Ishikawa (cell line): ENCODE measurements at regions not wholly inside any gene's neighbourhood (a gene's known extent, or its start where the extent isn't known, plus 50 kb on each side); places are given as distances from the start of the nearest gene placed in this dataset.

Source experiments
- CEBPB ChIP-seq: IDR thresholded peaks from 2 replicates; pipeline ENCODE4 v1.6.1; 2012
- CREB1 ChIP-seq: IDR thresholded peaks from 2 replicates; pipeline ENCODE4 v1.6.1; 2012; ENCODE audit warnings: low read depth
- EGR1 ChIP-seq: IDR thresholded peaks from 2 replicates; pipeline ENCODE4 v1.6.1; 2012
- EP300 ChIP-seq: IDR thresholded peaks from 2 replicates; pipeline ENCODE4 v1.6.1; 2012; ENCODE audit warnings: borderline replicate concordance
- FOXM1 ChIP-seq: IDR thresholded peaks from 2 replicates; pipeline ENCODE4 v1.6.1; 2012; ENCODE audit warnings: low read depth, borderline replicate concordance
- NFIC ChIP-seq: IDR thresholded peaks from 2 replicates; pipeline ENCODE4 v1.6.1; 2012
- RAD21 ChIP-seq: IDR thresholded peaks from 2 replicates; pipeline ENCODE4 v1.6.1; 2012; ENCODE audit warnings: low read depth
- REST ChIP-seq: IDR thresholded peaks from 2 replicates; pipeline ENCODE4 v1.6.1; 2012; ENCODE audit warnings: low read depth, mild to moderate bottlenecking
- TAF1 ChIP-seq: IDR thresholded peaks from 2 replicates; pipeline ENCODE4 v1.6.1; 2012; ENCODE audit warnings: low read depth, mild to moderate bottlenecking
- TEAD4 ChIP-seq: IDR thresholded peaks from 2 replicates; pipeline ENCODE4 v1.6.1; 2012
- YY1 ChIP-seq: IDR thresholded peaks from 2 replicates; pipeline ENCODE4 v1.6.1; 2012; ENCODE audit warnings: low read depth
- ZBTB7A ChIP-seq: IDR thresholded peaks from 2 replicates; pipeline ENCODE4 v1.6.1; 2012; ENCODE audit warnings: low read depth
- TF ChIP-seq, protein P1 (sequence below): IDR thresholded peaks from 2 replicates; pipeline ENCODE4 v1.6.1; 2012
- TF ChIP-seq, protein P2 (sequence below): IDR thresholded peaks from 2 replicates; pipeline ENCODE4 v1.6.1; 2012

DNA sequence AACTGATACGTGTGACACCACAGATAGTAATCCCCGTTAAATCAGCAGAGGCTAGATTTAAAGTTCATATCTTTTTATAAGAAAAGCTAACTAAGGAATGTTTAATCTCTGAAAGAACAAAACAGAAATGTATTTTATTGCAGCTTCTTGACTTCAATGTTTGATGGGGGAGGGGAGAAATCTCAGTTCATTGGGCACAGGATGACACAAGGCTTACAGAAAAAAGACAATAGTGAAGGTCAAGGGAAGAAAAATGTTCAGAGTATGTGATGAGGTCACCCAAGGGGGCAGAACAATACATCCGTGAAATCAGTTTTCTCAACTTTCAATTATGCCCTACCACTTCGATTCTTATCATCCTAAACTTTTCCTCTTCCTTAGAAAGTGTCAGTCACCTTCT, 102.9 kb downstream of the ELAPOR2 start:
- TF ChIP-seq REST (no peak), TAF1 (no peak), EGR1 (no peak), EP300 (no peak), CREB1 (no peak), YY1 (no peak), FOXM1 (no peak), NFIC (no peak), CEBPB (no peak), RAD21 (no peak), ZBTB7A (no peak), TEAD4 (no peak)
- TF ChIP-seq, protein P1, sequence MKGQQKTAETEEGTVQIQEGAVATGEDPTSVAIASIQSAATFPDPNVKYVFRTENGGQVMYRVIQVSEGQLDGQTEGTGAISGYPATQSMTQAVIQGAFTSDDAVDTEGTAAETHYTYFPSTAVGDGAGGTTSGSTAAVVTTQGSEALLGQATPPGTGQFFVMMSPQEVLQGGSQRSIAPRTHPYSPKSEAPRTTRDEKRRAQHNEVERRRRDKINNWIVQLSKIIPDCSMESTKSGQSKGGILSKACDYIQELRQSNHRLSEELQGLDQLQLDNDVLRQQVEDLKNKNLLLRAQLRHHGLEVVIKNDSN, result no peak
- TF ChIP-seq, protein P2, sequence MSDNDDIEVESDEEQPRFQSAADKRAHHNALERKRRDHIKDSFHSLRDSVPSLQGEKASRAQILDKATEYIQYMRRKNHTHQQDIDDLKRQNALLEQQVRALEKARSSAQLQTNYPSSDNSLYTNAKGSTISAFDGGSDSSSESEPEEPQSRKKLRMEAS, result no peak
